B cell (primary cell): ENCODE measurements at regions not wholly inside any gene's neighbourhood (a gene's known extent, or its start where the extent isn't known, plus 50 kb on each side); places are given as distances from the start of the nearest gene placed in this dataset.

ENCODE experiments used
- EZH2 ChIP-seq: IDR thresholded peaks from 2 replicates; pipeline ENCODE4 v1.6.1; 2012; ENCODE audit warnings: borderline replicate concordance, low read depth, mild to moderate bottlenecking, moderate library complexity, low read length; ENCODE audit not compliant: insufficient read depth, poor library complexity, severe bottlenecking
- TF ChIP-seq, protein P1 (sequence below): fragments of 200-600 bp; IDR thresholded peaks from one replicate; pipeline ENCODE4 v1.8.0; 2022; ENCODE audit warnings: antibody characterized with exemption, mild to moderate bottlenecking

DNA sequence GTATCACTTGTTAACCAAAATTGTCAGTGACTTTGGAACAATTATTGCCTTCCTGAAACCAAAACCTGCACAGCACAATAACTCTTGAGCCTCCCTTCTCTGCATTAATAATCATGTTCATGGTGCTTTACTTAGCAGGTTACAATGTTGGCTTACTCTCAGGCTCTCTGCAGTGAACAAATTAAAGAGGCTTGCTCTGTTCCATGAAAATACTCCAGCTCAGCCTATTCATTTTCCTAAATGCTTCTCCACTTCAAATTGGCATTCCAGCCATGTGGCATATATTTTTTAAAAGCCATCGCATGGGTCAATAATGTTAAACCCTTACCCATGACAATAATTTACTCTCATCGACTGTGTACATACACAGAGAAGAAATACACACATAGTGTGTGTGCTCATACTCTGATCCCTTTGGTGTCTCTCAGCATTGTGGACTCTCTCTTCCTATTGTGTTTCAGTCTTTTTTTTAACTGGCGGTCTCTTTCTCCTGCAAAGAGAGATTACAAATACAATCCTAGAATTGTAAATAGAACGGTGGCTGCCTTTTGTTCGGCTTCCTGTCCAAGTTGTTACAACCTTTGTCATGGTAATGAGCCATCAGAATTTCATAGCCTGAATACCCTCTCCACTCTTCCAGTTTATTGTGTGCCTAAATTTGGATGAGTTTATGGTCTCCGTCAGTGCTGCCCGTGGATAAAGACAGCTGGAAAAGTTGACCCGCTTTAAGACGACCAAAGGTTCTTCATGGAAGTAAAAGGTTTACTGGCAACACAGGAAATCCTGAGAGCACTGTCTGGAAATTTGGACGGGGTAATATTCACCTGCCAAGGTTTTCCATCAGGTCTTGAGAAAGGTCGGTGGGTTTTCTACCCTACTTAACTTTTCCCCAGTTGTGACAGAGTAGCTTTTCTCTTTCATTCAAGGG is 263.6 kb downstream of the CD83 start:
- no peak for TF ChIP-seq EZH2
- TF ChIP-seq, protein P1, sequence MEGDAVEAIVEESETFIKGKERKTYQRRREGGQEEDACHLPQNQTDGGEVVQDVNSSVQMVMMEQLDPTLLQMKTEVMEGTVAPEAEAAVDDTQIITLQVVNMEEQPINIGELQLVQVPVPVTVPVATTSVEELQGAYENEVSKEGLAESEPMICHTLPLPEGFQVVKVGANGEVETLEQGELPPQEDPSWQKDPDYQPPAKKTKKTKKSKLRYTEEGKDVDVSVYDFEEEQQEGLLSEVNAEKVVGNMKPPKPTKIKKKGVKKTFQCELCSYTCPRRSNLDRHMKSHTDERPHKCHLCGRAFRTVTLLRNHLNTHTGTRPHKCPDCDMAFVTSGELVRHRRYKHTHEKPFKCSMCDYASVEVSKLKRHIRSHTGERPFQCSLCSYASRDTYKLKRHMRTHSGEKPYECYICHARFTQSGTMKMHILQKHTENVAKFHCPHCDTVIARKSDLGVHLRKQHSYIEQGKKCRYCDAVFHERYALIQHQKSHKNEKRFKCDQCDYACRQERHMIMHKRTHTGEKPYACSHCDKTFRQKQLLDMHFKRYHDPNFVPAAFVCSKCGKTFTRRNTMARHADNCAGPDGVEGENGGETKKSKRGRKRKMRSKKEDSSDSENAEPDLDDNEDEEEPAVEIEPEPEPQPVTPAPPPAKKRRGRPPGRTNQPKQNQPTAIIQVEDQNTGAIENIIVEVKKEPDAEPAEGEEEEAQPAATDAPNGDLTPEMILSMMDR, result no peak
